HEK293 (cell line): ENCODE measurements at regions not wholly inside any gene's neighbourhood (a gene's known extent, or its start where the extent isn't known, plus 50 kb on each side); places are given as distances from the start of the nearest gene placed in this dataset.

Source experiments
- CTCF ChIA-PET: fragments of 350-600 bp; formaldehyde crosslinking; extraction: SDS; loops from one replicate; lab custom pipeline; 2021; ENCODE audit warnings: antibody characterized with exemption; lab: Yijun Ruan, JAX
- POLR2A ChIA-PET: fragments of 300-600 bp; formaldehyde crosslinking; extraction: SDS; loops from one replicate; lab custom pipeline; 2020; ENCODE audit warnings: antibody characterized with exemption, inconsistent platforms; lab: Yijun Ruan, JAX
- H3K27ac ChIP-seq: fragments of 200-500 bp; sonication (Bioruptor generic); 2 replicates; pipeline ENCODE4 v1.5.1; 2014; ENCODE audit warnings: low read depth, low read length, control low read depth, inconsistent platforms; ENCODE audit errors: extremely low read depth
- H3K36me3 ChIP-seq, 2 experiments: fragments of 200-500 bp in 1 of 2; sonication (Bioruptor generic) in 1 of 2; 1 replicate in 1 of 2; 2 replicates in 1 of 2; pipeline ENCODE4 v1.5.1; 2014 to 2017; ENCODE audit warnings: inconsistent platforms in 2 of 2, low read length in 2 of 2; ENCODE audit not compliant: control insufficient read depth in 2 of 2, insufficient read depth in 1 of 2
- H3K4me1 ChIP-seq: fragments of 200-500 bp; sonication (Bioruptor generic); 2 replicates; pipeline ENCODE4 v1.5.1; 2014; ENCODE audit warnings: mild to moderate bottlenecking, low read length, inconsistent platforms; ENCODE audit not compliant: control insufficient read depth, insufficient read depth
- H3K4me3 ChIP-seq: 2 replicates; pipeline ENCODE4 v1.5.1; 2011; ENCODE audit warnings: low read depth, mild to moderate bottlenecking, control low read depth, low read length, moderate library complexity
- H3K9me3 ChIP-seq: fragments of 200-500 bp; sonication (Bioruptor generic); 2 replicates; pipeline ENCODE4 v1.5.1; 2014; ENCODE audit warnings: low read depth, low read length, inconsistent platforms; ENCODE audit not compliant: control insufficient read depth, insufficient read depth
- BCL6B ChIP-seq: fragments of 450-650 bp; formaldehyde crosslinking; IDR thresholded peaks from 2 replicates; pipeline ENCODE4 v1.5.1; 2017; ENCODE audit warnings: missing biosample characterization, missing genetic modification characterization
- EGR2 ChIP-seq: fragments of 450-650 bp; formaldehyde crosslinking; IDR thresholded peaks from 2 replicates; pipeline ENCODE4 v1.5.1; 2016; ENCODE audit warnings: low read depth, missing biosample characterization, missing genetic modification characterization
- GLI4 ChIP-seq: fragments of 450-650 bp; formaldehyde crosslinking; IDR thresholded peaks from 2 replicates; pipeline ENCODE4 v1.5.1; 2016; ENCODE audit warnings: missing biosample characterization, missing genetic modification characterization
- GLIS2 ChIP-seq: fragments of 450-650 bp; formaldehyde crosslinking; IDR thresholded peaks from 2 replicates; pipeline ENCODE4 v1.5.1; 2016; ENCODE audit warnings: missing biosample characterization, missing genetic modification characterization
- INSM2 ChIP-seq: fragments of 450-650 bp; formaldehyde crosslinking; IDR thresholded peaks from 2 replicates; pipeline ENCODE4 v1.5.1; 2016; ENCODE audit warnings: missing biosample characterization, missing genetic modification characterization
- PATZ1 ChIP-seq: fragments of 450-650 bp; formaldehyde crosslinking; IDR thresholded peaks from 2 replicates; pipeline ENCODE4 v1.5.1; 2016; ENCODE audit warnings: missing biosample characterization, missing genetic modification characterization
- RBAK ChIP-seq: fragments of 450-650 bp; formaldehyde crosslinking; IDR thresholded peaks from 2 replicates; pipeline ENCODE4 v1.5.1; 2016; ENCODE audit warnings: missing biosample characterization, missing genetic modification characterization
- ZBTB6 ChIP-seq: fragments of 450-650 bp; formaldehyde crosslinking; IDR thresholded peaks from 2 replicates; pipeline ENCODE4 v1.5.1; 2017; ENCODE audit warnings: missing biosample characterization, missing genetic modification characterization
- ZNF169 ChIP-seq: fragments of 450-650 bp; formaldehyde crosslinking; IDR thresholded peaks from 2 replicates; pipeline ENCODE4 v1.5.1; 2016; ENCODE audit warnings: missing biosample characterization, missing genetic modification characterization
- ZNF239 ChIP-seq: fragments of 450-650 bp; formaldehyde crosslinking; IDR thresholded peaks from 2 replicates; pipeline ENCODE4 v1.5.1; 2016; ENCODE audit warnings: missing biosample characterization, missing genetic modification characterization
- ZNF292 ChIP-seq: fragments of 450-650 bp; formaldehyde crosslinking; IDR thresholded peaks from 2 replicates; pipeline ENCODE4 v1.5.1; 2016; ENCODE audit warnings: low read depth, missing biosample characterization, missing genetic modification characterization, borderline replicate concordance
- ZNF48 ChIP-seq: fragments of 450-650 bp; formaldehyde crosslinking; IDR thresholded peaks from 2 replicates; pipeline ENCODE4 v1.5.1; 2016; ENCODE audit warnings: missing biosample characterization, missing genetic modification characterization
- ZNF514 ChIP-seq: fragments of 450-650 bp; formaldehyde crosslinking; IDR thresholded peaks from 2 replicates; pipeline ENCODE4 v1.5.1; 2016; ENCODE audit warnings: missing biosample characterization, missing genetic modification characterization
- ZNF558 ChIP-seq: fragments of 450-650 bp; formaldehyde crosslinking; IDR thresholded peaks from 2 replicates; pipeline ENCODE4 v1.5.1; 2016; ENCODE audit warnings: missing biosample characterization, missing genetic modification characterization
- ZNF571 ChIP-seq: fragments of 450-650 bp; formaldehyde crosslinking; IDR thresholded peaks from 2 replicates; pipeline ENCODE4 v1.5.0; 2017; ENCODE audit warnings: missing biosample characterization, missing genetic modification characterization

- TF ChIP-seq PATZ1 (tag by site-specific recombination) (no peak), ZNF239 (no peak), ZNF514 (no peak), ZNF558 (tag by site-specific recombination) (no peak), GLIS2 (tag by site-specific recombination) (no peak)
- TF ChIP-seq, all 188 proteins: peak for 0
Measured at GRCh38 chr4:101400096-101400495, 52.8 kb upstream of the PPP3CA start (continued).

- H3K9me3 ChIP-seq = no peaks in the 10 kb centered on the region
- ChIA-PET POLR2A (no interaction called here), CTCF (no interaction called here)
- H3K4me3 ChIP-seq = no peak overlapping the region
- no peak overlapping the region for H3K27ac ChIP-seq
- no peaks in the 10 kb centered on the region for H3K4me1 ChIP-seq
- H3K36me3 ChIP-seq = no peaks in the 10 kb centered on the region
- TF ChIP-seq RBAK (tag by site-specific recombination) = no peak
- no peak for TF ChIP-seq ZNF169 (tag by site-specific recombination)
- TF ChIP-seq INSM2 (tag by site-specific recombination) = no peak
- TF ChIP-seq ZBTB6 (tag by site-specific recombination) = no peak
- TF ChIP-seq EGR2 (tag by site-specific recombination) = no peak
- TF ChIP-seq ZNF48 = no peak
- TF ChIP-seq GLI4 (tag by site-specific recombination) = no peak
- TF ChIP-seq ZNF571 (tag by site-specific recombination) = no peak
- TF ChIP-seq BCL6B (tag by site-specific recombination) = no peak
- TF ChIP-seq ZNF292 (tag by site-specific recombination) = no peak
Measured at GRCh38 chr4:101398807-101399206, 51.5 kb upstream of the PPP3CA start.
